ENCODE measurements at regions not wholly inside any gene's neighbourhood (a gene's known extent, or its start where the extent isn't known, plus 50 kb on each side); places are given as distances from the start of the nearest gene placed in this dataset.

DNA sequence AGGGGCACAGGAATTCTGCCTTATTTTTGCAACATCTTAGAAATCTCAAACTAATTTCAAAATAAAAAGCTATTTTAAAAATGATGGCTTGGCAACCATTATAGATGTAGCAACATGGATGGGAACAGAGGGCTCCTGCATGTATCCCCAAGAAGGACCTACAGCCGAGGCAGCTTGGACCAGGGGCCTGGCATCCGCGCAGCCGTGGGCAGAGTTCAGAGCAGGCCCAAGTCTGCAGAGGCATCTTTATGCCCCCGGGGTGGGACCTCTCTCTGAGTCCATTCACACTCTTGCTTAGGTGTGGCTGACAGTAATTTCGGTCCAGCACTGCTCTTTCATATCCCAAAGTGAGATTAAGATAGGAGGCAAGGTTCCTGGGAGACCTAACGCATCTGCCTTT, 425.8 kb upstream of the MYT1L start:
- DNase-seq: no peak

DNA sequence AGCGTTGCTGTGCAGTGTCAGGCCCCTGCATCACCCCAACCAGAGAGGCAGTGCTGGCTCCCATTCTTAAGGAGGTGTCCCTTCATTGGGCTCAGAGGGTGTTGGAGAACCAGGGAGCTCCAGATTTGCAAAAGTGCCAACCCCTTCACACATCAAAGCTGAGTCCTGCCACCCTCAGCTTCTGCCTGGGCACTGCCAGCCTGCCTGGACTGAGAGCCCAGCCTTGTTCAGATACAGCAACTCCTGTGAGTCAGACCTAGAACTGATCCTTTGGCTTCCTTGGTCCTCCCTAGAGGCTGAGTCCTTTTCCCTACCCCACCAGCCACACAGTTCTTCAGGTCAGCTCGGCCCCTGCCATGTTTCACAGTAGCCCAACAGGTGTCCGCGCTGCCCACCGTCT, 424.9 kb upstream of the MYT1L start:
- DNase-seq: no peak

DNA sequence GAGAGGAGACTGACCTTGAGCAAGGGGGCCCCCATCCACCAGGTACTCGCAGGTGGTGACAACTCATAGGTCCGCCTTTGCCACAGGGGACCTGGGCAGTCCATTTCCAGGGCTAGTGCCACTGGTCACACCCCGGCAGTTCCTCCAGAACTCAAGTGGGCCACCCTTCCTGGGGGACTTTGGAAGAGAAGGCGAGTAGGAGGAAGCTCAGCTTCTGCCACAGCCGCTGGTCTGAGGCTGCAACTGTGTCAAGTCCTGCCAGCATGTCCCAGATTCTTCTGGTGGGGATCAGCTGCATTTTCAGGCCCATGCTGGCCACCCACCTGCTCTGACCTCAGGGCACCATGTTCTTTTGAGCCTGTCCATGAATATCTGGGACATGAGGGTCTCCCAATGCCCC, 423.9 kb upstream of the MYT1L start:
- no peak for DNase-seq

DNA sequence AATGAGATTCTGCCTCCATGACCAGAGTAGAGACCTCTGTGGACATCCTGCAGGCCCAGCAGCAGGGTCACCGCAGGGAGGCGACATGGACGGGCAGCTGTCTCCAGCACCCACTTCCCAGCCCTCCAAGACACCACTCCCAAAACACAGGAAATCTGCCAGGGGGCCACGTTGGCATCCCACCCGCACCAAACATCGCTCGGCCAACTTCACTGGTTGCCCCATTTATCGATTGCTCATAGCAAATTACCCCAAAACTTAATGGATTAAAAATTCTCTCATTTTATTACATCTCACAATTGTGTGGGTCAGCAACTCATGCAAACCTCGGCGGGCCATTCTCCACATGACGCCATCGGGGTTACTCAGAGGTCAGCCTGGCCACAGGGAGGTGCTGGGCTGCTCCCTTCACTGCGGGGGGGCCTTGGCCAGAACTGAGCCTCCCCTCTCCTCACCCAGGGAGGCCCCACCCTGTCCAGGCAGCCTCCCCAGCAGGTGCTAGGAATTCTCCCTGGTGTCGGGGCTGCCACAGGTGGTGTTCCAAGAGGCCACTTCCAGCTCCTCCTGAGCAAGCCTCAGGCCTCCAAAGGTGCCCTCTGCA, 420.7 kb upstream of the MYT1L start:
- no peak for DNase-seq

DNA sequence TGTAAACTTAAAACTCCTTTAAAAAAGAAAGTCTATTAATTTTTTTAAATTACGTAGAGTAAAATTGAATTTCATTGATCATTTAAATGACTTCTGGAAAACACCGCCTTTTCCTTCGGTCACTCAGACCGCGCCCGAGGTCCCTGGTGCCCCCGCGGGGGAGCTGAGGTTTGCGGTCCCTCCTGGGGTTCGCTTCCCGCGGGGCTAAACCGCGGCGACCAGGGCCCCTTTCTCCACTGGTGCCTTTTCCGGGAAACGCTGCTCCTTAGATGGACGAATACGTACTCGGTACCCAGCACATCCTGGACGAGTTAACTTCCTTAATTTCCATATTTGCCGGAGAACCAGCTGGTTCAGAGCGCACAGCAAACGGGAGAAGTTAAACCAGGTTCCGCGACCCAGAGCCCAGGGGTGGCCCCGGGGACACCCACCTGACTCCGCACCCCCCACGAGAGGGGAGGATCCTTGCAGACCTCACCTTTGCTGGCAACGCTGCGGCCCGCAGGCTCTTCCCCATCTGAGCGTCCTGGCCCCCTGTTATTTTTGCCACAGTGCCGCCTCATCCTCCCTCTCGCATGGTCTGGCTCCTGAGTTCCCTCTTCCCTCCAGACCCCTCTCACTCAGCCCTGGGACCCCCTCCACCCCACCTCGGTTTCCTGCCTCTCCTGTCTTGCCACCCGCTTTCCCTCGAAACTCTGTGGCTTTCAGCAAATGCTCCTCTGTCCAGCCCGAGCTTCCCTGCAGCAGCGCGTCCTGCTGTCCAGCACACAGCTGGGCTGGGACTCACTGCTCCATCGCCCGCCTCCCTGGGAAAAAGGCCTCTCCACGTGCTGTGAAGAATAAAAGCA, 420.0 kb upstream of the MYT1L start:
- DNase-seq: no peak

DNA sequence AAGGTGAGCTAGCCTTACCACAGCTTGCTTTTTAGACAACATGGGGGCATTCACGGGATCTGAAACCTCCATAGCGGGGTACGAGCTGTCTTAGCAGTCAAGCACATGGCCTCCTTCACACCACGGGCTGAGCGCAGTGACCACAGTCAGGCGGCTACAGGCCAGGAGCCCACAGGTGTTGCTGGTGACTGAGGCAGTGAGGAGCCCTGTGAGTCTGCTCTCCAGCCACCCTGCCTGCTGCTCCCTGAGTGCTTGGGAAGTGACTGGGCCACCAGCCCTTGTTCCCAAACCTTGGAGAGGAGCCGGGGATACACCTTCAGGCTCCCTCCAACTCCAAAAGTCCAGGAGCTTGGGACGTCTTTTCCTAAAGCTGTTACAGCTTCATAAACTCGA, 418.1 kb upstream of the MYT1L start:
- no peak for DNase-seq

DNA sequence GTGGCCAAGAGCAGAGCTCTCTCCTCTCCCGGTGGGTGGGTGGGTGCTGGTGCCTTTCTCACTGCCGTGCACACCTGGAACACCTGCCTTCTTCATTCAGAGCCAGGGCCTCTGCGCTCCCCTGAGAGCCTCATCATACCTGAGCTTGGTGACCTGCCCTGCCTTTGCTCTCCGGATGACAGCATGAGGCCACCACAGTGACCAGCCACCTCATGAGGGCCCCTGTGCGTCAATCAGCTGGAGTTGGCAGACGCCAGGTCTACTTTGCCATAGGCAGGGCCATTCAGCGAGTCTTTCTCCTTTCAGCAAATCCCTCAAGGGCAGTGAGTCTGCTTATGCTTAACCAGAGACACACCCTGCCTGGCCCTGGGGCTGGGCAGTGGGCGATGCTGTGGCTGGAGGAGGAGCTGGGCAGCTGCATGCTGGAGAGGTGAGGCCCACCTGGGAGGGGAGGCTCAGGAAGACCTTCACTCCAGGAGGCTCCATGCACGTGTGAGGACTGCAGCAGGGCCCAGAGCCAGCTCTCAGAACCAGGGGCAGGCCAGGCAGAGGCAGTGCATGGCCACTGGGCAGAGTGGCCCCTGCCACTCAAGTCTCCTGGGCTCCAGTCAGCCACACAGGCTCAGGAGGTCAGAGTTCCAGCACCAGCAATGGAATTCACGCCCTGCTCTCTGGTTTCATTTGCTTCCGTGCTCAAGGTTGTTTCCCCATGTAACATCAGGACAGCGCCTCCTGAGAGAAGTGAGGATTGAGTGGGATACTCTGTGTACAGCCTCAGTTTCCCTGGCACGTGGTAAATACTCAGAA, 417.5 kb upstream of the MYT1L start:
- DNase-seq: no peak

DNA sequence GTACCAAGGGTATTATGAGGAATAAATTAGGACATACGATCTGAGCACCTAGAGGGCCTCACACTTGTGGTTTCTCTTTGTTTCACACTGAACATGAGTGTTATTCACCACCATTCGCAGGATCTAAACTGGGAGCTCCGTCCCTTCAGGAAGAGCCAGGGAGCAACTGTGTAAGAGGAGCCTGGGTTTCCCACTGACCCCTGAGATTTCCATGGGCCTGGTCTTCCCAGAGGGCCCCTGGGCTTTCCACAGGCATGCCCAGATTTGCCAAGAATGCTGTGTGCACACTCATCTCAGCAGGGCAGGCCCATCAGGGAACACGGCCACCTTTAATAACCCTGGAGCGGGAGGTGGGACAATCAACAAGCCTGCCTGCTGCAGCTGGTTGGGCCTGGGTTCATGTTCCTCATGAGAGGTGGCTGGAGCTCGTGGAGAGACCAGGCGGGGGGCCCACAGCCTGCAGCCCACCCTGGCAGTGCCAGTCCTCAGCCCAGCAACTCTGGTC, 416.8 kb upstream of the MYT1L start:
- no peak for DNase-seq

DNA sequence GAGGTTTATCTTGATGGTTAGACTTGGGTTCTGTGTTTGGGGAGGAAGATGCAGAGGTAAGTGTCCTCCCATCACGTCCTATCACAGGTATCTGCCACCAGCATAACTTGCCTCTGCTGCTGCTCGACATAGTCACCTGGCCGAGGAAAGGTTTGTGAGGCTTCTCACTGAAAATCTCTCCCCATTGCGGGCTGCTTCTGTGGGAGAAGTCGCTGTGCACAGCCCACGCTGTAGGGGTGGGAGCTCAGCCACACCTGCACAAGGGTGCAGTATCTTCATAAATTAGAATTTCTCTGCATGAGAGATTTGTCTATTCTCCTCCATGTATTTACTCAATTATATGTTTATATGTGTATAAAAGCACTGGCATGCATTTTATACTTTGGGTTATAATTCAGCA, 415.7 kb upstream of the MYT1L start:
- DNase-seq: no peak

DNA sequence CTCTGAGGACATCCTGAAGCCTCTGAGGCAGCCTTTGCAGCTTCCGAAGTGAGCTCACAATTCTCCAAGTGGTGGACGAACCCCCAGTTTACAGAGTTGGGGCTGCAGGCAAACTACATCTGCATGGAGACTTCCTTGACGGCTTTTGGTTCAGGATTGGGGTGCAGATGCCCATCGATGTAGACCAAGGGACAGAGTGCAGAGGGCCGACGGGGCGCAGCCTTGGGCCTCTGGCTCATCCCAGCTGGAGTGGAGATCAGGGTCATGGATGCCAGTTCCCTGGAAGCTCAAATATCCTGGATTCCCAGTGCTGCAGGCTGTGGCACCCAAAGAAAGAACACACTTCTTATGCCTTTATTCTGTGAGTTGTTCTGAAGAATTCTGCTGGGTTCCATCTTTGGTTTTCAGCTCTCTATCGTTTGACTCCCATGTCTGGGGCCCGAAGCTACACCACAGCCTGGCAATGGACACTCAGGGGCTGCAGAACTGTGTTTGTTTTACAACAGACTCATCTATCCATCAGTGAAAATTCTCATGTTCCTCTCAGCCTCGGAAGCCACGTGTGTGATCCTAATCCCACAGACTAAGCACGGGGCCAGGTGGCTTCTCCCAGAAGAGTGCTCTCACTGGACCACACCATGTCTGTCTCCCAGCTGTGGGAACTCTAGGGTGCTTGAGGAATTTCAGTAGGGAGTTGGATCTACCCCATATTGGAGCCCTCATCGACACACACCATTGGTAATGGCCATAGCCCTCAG, 414.1 kb upstream of the MYT1L start:
- no peak for DNase-seq

DNA sequence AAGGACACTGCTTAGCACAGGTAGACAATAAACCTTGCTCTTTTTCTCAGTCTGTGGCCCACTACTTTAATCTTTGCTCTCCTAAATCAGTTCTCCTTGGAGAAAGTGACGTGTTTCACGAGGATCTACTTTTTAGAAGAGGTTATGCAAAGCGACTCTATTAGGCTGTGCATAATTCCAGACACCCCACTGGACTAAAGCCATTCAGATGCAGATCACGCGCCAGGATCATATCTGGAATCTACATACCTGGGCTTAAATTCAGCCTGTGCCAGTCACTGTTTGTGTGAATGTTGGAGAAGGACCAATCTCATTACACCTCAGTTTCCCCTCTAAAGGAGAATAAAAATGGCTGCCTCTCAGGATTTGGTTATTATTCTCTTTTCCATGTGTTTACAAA, 413.0 kb upstream of the MYT1L start:
- DNase-seq: no peak

DNA sequence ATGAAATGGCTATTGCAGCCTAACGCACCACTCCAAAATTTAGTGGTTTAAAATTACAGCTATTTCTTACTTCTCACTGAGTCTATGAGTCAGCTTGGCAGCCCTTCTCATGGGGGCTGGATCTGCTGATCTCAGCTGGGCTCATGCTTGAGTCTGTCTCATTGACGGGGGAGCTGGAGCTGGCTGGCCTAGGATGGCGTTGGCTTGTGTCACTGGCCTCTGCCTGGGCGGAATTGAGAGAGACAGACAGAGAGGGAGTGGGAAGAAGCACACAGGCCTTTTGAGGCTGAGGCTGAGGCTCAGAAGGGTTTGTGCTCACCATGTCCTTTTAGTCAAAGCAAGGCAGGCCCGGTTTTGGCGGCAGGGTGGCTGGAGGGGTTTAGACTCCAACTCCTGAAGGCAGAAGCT, 412.1 kb upstream of the MYT1L start:
- DNase-seq: peak; percentile 25

DNA sequence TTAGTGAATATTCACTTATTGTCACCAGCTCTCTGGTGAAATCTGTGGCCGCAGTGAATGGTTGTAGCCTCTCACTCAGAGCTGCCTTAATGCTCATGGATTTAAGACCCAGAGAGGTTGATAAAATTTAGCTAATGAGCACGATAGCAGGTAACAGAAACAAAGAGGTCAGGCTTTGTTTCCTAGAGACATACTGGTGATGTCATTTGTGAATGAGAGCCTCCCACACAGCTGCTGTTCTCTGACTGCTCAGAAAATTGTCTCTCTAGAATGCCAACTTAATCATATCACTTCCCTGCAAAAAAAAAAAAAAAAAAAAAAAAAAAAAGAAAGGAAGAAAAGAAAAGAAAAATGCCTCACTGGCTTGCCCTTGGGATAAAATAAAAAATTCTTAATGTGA, 411.7 kb upstream of the MYT1L start:
- no peak for DNase-seq

DNA sequence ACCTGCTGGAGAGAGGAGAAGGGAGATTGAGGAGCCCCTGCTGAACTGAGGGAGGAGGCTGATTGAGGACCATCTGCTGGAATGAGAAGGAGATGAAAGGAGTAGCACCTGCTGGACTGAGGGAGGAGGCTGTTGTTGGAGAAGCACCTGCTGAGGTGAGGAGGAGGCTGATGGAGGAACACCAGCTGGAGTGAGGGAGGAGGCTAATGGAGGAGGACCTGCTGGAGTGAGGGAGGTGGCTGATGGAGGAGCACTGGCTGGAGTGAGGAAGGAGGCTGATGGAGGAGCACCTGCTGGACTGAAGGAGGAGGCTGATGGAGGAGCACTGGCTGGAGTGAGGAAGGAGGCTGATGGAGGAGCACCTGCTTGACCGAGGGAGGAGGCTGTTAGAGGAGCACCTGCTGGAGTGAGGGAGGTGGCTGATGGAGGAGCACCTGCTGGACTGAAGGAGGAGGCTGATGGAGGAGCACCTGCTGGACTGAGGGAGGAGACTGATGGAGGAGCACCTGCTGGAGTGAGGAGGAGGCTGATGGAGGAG, 409.2 kb upstream of the MYT1L start:
- DNase-seq: no peak

DNA sequence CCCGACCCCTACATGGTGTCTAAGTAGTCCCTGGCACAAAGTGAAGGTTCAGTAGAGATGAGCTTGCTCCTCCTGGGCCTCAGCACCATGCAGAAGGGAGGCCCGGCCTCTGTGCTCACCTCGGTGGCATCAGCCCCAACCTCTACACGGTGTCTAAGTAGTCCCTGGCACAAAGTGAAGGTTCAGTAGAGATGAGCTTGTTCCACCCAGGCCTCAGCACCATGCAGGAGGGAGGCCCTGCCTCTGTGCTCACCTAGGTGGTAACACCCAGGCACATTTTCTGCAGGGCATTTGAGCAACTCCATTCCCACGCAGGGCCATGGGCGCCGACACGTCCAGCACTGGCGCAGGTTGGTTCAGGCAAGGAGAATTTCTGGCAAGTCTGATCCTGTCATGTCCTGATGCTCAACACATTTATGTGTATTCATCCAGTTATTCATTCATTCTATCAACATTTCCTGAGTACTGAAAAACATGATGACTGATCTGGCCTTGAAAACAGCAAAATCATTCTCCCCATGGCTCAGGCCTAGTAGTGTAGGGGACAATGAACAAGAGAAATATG, 408.2 kb upstream of the MYT1L start:
- DNase-seq: no peak

DNA sequence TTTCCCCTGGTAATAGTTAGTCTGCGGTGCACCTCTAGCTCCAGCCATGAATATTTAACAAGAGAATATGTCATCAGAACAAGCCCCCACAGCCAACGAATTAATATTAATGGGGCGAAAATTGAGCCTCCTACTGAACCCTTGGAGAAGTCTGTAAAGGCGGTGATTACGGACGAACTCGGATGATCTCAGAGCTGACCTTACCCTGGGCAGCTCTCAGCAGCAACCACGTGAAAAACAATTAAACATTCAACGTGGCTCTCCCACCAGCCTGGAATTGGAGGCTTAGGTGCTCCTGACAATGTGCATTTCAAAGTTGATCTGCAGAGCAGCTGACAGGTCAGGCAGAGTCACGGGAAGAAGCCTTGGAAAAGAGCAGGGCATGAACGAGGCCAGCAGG, 407.6 kb upstream of the MYT1L start:
- no peak for DNase-seq

DNA sequence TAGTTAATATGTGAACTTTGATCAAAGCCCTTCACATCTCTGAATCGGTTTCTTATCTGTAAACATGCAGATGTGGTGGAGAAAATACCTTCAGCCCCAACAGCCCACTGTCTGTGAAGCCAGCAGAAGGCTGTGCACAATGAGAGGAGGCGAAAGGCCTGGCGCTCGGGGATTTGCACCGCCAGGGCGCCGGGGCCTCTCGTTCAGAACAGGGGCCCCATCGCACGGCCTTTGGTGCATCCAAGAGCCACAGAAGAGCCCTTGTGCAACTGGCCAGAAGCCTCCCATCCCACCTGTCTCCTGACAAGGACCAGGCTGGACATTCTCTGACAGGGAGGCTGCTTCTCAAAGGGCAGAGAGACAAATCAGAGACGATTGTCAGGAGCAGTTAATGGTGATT, 407.2 kb upstream of the MYT1L start:
- no peak for DNase-seq

DNA sequence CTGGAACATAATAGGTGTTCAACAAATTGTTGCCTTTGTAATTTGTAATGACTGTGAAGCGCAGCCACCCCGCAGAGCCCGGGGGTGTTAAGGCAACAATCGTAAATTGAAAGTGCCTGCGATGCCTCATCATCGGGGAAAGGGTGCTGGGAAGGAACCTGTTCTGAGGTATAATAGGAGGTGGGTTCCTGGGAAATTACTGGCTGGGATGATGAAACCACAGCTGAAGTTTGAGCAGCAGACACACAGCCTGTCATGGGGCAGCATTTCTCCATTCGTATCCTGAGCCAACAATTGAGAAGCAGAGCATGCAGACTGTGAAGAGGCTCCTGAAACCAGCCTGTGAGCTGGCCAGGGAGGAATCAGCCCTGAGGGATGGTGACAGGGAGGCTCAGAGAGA, 404.0 kb upstream of the MYT1L start:
- no peak for DNase-seq

DNA sequence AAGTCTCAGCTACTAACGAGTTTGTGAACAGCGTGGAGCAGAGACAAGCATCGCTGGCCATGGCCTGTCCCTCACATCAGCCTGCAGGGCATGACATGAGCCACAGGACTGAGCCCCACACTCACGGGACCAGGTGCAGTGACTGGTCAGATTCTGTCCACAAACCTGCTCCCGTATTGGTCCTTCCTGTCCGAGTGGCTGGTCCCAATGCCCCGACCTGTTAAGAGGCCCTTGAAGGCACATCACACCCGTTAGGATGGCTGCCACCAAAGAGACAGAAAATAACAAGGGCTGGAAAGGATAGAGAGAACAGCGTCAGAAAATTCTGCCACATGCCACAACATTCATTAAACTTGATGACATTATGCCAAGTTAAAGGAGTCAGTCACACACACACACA, 403.2 kb upstream of the MYT1L start:
- DNase-seq: no peak

DNA sequence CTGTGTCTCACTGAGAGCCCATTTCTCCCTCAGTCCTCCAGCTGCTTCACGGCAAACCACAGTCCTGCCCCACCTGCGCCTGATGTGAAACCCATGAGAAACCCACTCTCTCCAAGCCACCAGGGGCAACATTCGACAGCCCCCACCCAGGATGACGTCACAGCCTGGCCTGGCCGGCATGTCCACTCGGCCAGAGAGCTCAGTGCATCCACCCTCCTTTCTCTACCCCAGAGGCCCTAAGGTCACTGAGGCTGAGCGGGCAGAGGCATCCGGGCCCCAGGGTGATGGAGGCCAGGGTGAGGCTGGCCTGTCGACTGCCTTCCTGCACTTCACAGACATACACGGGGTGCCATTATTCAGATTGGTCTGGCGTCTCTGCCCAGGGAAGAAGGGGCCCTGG, 402.7 kb upstream of the MYT1L start:
- no peak for DNase-seq

DNA sequence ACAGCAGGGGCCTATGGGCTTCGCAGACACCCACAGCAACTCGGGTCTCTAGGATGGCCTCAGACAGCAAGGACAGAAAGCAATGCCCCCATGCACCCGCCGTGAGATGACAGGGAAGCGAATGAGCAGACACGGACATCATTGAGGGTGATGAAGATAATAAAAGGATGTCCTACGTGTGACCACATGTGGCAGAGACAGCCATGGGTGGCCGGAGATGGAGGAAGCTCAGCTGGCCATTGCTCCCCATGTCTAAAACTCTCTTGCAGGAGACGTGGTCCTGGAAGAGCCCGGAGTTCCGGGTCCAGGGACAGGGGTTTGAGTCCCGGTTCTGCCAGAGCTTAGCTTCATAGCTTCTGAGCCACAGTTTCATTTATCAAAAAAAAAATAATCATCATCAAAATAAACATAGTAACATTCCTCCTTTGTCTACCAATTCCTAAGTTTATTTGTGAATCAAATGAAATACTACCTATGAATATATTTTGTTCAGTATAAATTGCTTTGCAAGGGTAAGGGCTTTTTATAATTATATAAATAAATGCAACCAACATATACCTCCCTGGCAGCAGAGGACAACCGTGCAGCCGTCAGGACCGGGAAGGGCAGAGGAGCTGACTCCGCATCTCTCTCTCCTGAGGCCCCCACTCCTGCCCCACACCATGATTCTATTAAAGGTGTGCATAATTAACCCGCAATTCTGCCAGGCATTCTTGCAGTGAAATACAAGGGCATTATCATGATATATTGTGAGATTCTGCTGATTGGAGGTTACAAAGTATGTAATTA, 401.4 kb upstream of the MYT1L start:
- no peak for DNase-seq

All from MV-4-11 (cell line).